ENCODE measurements at regions not wholly inside any gene's neighbourhood (a gene's known extent, or its start where the extent isn't known, plus 50 kb on each side); places are given as distances from the start of the nearest gene placed in this dataset.

DNA sequence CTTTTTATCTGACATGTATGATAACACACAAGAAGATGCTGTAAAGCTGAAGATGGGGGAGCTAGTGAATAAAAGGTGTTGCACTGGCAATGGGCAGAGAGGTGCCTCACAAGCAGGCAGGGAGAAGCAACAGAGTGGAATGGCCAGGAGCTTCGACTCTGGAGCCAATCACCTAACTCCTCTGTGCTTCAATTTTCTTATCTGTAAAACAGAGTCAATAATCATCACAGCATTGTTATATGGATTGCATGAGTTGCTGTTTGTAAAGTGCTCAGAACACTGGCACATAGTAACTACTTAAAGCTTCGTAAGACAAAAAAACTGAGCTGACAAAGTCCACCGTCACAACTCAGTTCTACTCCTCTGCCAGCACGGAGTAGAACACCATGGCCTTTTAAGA lies 254.2 kb upstream of the POM121L12 start (continued):
- TF ChIP-seq, protein P1, sequence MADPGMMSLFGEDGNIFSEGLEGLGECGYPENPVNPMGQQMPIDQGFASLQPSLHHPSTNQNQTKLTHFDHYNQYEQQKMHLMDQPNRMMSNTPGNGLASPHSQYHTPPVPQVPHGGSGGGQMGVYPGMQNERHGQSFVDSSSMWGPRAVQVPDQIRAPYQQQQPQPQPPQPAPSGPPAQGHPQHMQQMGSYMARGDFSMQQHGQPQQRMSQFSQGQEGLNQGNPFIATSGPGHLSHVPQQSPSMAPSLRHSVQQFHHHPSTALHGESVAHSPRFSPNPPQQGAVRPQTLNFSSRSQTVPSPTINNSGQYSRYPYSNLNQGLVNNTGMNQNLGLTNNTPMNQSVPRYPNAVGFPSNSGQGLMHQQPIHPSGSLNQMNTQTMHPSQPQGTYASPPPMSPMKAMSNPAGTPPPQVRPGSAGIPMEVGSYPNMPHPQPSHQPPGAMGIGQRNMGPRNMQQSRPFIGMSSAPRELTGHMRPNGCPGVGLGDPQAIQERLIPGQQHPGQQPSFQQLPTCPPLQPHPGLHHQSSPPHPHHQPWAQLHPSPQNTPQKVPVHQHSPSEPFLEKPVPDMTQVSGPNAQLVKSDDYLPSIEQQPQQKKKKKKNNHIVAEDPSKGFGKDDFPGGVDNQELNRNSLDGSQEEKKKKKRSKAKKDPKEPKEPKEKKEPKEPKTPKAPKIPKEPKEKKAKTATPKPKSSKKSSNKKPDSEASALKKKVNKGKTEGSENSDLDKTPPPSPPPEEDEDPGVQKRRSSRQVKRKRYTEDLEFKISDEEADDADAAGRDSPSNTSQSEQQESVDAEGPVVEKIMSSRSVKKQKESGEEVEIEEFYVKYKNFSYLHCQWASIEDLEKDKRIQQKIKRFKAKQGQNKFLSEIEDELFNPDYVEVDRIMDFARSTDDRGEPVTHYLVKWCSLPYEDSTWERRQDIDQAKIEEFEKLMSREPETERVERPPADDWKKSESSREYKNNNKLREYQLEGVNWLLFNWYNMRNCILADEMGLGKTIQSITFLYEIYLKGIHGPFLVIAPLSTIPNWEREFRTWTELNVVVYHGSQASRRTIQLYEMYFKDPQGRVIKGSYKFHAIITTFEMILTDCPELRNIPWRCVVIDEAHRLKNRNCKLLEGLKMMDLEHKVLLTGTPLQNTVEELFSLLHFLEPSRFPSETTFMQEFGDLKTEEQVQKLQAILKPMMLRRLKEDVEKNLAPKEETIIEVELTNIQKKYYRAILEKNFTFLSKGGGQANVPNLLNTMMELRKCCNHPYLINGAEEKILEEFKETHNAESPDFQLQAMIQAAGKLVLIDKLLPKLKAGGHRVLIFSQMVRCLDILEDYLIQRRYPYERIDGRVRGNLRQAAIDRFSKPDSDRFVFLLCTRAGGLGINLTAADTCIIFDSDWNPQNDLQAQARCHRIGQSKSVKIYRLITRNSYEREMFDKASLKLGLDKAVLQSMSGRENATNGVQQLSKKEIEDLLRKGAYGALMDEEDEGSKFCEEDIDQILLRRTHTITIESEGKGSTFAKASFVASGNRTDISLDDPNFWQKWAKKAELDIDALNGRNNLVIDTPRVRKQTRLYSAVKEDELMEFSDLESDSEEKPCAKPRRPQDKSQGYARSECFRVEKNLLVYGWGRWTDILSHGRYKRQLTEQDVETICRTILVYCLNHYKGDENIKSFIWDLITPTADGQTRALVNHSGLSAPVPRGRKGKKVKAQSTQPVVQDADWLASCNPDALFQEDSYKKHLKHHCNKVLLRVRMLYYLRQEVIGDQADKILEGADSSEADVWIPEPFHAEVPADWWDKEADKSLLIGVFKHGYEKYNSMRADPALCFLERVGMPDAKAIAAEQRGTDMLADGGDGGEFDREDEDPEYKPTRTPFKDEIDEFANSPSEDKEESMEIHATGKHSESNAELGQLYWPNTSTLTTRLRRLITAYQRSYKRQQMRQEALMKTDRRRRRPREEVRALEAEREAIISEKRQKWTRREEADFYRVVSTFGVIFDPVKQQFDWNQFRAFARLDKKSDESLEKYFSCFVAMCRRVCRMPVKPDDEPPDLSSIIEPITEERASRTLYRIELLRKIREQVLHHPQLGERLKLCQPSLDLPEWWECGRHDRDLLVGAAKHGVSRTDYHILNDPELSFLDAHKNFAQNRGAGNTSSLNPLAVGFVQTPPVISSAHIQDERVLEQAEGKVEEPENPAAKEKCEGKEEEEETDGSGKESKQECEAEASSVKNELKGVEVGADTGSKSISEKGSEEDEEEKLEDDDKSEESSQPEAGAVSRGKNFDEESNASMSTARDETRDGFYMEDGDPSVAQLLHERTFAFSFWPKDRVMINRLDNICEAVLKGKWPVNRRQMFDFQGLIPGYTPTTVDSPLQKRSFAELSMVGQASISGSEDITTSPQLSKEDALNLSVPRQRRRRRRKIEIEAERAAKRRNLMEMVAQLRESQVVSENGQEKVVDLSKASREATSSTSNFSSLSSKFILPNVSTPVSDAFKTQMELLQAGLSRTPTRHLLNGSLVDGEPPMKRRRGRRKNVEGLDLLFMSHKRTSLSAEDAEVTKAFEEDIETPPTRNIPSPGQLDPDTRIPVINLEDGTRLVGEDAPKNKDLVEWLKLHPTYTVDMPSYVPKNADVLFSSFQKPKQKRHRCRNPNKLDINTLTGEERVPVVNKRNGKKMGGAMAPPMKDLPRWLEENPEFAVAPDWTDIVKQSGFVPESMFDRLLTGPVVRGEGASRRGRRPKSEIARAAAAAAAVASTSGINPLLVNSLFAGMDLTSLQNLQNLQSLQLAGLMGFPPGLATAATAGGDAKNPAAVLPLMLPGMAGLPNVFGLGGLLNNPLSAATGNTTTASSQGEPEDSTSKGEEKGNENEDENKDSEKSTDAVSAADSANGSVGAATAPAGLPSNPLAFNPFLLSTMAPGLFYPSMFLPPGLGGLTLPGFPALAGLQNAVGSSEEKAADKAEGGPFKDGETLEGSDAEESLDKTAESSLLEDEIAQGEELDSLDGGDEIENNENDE (IDR thresholded peaks at IDR 0.05; ENCODE audit: insufficient replicate concordance, low read length): no peak
- no peak for TF ChIP-seq ZNF274 (IDR thresholded peaks at IDR 0.05; ENCODE audit: borderline replicate concordance, extremely low read depth, low read length)
- no peak for TF ChIP-seq KDM4A (IDR thresholded peaks at IDR 0.05; ENCODE audit: low read depth, low read length, severe bottlenecking)
- TF ChIP-seq POU5F1 (IDR thresholded peaks at IDR 0.05; ENCODE audit: low read depth, low read length): no peak
- no peak for TF ChIP-seq RAD21 (IDR thresholded peaks at IDR 0.05 in 1 of 2, conservative IDR thresholded peaks at IDR 0.05 in 1 of 2; ENCODE audit: low read depth in 2 of 2, low read length in 2 of 2)
- no peak for TF ChIP-seq BACH1 (IDR thresholded peaks at IDR 0.05; ENCODE audit: low read length)
- no peak for TF ChIP-seq CHD2 (IDR thresholded peaks at IDR 0.05; ENCODE audit: low read length)
- TF ChIP-seq KDM5A (IDR thresholded peaks at IDR 0.05; ENCODE audit: low read length): no peak
- TF ChIP-seq SUZ12 (IDR thresholded peaks at IDR 0.05; ENCODE audit: low read length): no peak

Measured in H1 (cell line).